Upper lobe of left lung (tissue), 4 donors: ENCODE measurements at regions not wholly inside any gene's neighbourhood (a gene's known extent, or its start where the extent isn't known, plus 50 kb on each side); places are given as distances from the start of the nearest gene placed in this dataset.

Experiments
- CTCF ChIP-seq, 6 experiments: fragments of 450-650 bp in 4 of 6; fragments of 200-600 bp in 2 of 6; sonication (generic) in 2 of 6; IDR thresholded peaks; one replicate each; pipeline ENCODE4 v1.5.1; 2016 to 2019; ENCODE audit warnings: antibody characterized with exemption in 6 of 6
- EP300 ChIP-seq, 4 donors: sonication (generic); formaldehyde crosslinking; IDR thresholded peaks; one replicate each; pipeline ENCODE4 v1.5.1; 2017; ENCODE audit warnings: antibody characterized with exemption in 4 of 4, control low read depth in 2 of 4
- POLR2A ChIP-seq, 4 donors: fragments of 450-650 bp; IDR thresholded peaks; one replicate each; pipeline ENCODE4 v1.5.1; 2016 to 2017; ENCODE audit warnings: antibody characterized with exemption in 4 of 4, mild to moderate bottlenecking in 2 of 4

- TF ChIP-seq CTCF (IDR thresholded peaks at IDR 0.05) (no peak), POLR2A (IDR thresholded peaks at IDR 0.05) (no peak), EP300 (IDR thresholded peaks at IDR 0.05) (no peak)
Measured at GRCh38 chr3:22383285-22383684, 632.3 kb upstream of the ZNF385D start.
